ENCODE measurements at regions not wholly inside any gene's neighbourhood (a gene's known extent, or its start where the extent isn't known, plus 50 kb on each side); places are given as distances from the start of the nearest gene placed in this dataset.

GRCh38 chr10:10644676-10645385 lies 372.8 kb upstream of the CELF2 start:
- H3K79me2 ChIP-seq (ENCODE audit: control insufficient read depth, insufficient read depth, low read length): no peaks in the 10 kb centered on the region
- no peak overlapping the region for H2AFZ ChIP-seq (ENCODE audit: low read depth, low read length)
- no peaks in the 10 kb centered on the region for H4K20me1 ChIP-seq (replicated peaks; ENCODE audit: control insufficient read depth, extremely low read depth, insufficient read depth, low read length)
- no peaks in the 10 kb centered on the region for H3K27me3 ChIP-seq (ENCODE audit: control insufficient read depth in 2 of 2, insufficient read depth in 2 of 2, low read length in 2 of 2)
- H3K4me1 ChIP-seq (ENCODE audit: control insufficient read depth, extremely low read depth, insufficient read depth, low read length): no peaks in the 10 kb centered on the region
- DNase-seq (ENCODE audit: low read depth, low spot score) (no peak), FAIRE-seq (no peak)
- no peaks in the 10 kb centered on the region for H3K36me3 ChIP-seq (ENCODE audit: control insufficient read depth in 2 of 2, extremely low read depth in 1 of 2, insufficient read depth in 2 of 2, low read length in 2 of 2)
- TF ChIP-seq GATA2 (IDR thresholded peaks at IDR 0.05; ENCODE audit: insufficient read depth, insufficient read length, low read depth, low read length): no peak
- TF ChIP-seq, protein P1, sequence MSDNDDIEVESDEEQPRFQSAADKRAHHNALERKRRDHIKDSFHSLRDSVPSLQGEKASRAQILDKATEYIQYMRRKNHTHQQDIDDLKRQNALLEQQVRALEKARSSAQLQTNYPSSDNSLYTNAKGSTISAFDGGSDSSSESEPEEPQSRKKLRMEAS (IDR thresholded peaks at IDR 0.05; ENCODE audit: insufficient read depth, insufficient read length): no peak
- no peak for TF ChIP-seq MYC (IDR thresholded peaks at IDR 0.05; ENCODE audit: low read depth, low read length)
- no peak for TF ChIP-seq POLR2A (IDR thresholded peaks at IDR 0.05; ENCODE audit: low read depth, low read length)
- TF ChIP-seq EZH2 (IDR thresholded peaks at IDR 0.05; ENCODE audit: borderline replicate concordance, low read depth, low read length, severe bottlenecking): no peak
- dilution Hi-C loops (cut with MboI; ENCODE audit: extremely low pct_ligation_motif_present, low sequenced_read_pairs): no loop called here
- H3K27ac ChIP-seq (ENCODE audit: insufficient read depth, low read depth, low read length): no peak overlapping the region
- H3K9ac ChIP-seq (replicated peaks; ENCODE audit: extremely low read depth, insufficient read depth, low read length): no peak overlapping the region
- no peak overlapping the region for H3K4me2 ChIP-seq (ENCODE audit: insufficient read depth, low read length)
- intact Hi-C loops (cut with micrococcal nuclease): no loop called here
- no peaks in the 10 kb centered on the region for H3K9me1 ChIP-seq (replicated peaks; ENCODE audit: control insufficient read depth, extremely low read depth, insufficient read depth, low read length)
- CTCF ChIA-PET: no interaction called here
- H3K9me3 ChIP-seq (replicated peaks; ENCODE audit: control insufficient read depth, insufficient read depth, low read length): no peaks in the 10 kb centered on the region
- no TSS peak for BruUV-seq (replicated peaks)
- POLR2A ChIA-PET: no interaction called here
- no peak overlapping the region for H3K4me3 ChIP-seq (replicated peaks in 1 of 3; ENCODE audit: insufficient read depth in 1 of 3, low read depth in 1 of 3, low read length in 3 of 3)

GRCh38 chr10:10647331-10647730 lies 370.3 kb upstream of the CELF2 start:
- intact Hi-C loops (cut with micrococcal nuclease): no loop called here
- no peak overlapping the region for H3K9ac ChIP-seq (replicated peaks; ENCODE audit: extremely low read depth, insufficient read depth, low read length)
- no peak for FAIRE-seq
- H3K79me2 ChIP-seq (ENCODE audit: control insufficient read depth, insufficient read depth, low read length): no peaks in the 10 kb centered on the region
- H3K4me2 ChIP-seq (ENCODE audit: insufficient read depth, low read length): no peak overlapping the region
- H3K4me3 ChIP-seq (replicated peaks in 1 of 3; ENCODE audit: insufficient read depth in 1 of 3, low read depth in 1 of 3, low read length in 3 of 3): no peak overlapping the region
- no peaks in the 10 kb centered on the region for H3K27me3 ChIP-seq (ENCODE audit: control insufficient read depth in 2 of 2, insufficient read depth in 2 of 2, low read length in 2 of 2)
- no peak overlapping the region for H3K27ac ChIP-seq (ENCODE audit: insufficient read depth, low read depth, low read length)
- H3K36me3 ChIP-seq (ENCODE audit: control insufficient read depth in 2 of 2, extremely low read depth in 1 of 2, insufficient read depth in 2 of 2, low read length in 2 of 2): no peaks in the 10 kb centered on the region
- dilution Hi-C loops (cut with MboI; ENCODE audit: extremely low pct_ligation_motif_present, low sequenced_read_pairs): no loop called here
- H2AFZ ChIP-seq (ENCODE audit: low read depth, low read length): no peak overlapping the region
- no peaks in the 10 kb centered on the region for H3K4me1 ChIP-seq (ENCODE audit: control insufficient read depth, extremely low read depth, insufficient read depth, low read length)
- H4K20me1 ChIP-seq (replicated peaks; ENCODE audit: control insufficient read depth, extremely low read depth, insufficient read depth, low read length): no peaks in the 10 kb centered on the region
- ChIA-PET CTCF (no interaction called here), POLR2A (no interaction called here)
- TF ChIP-seq MYC (IDR thresholded peaks at IDR 0.05; ENCODE audit: low read depth, low read length) (no peak), POLR2AphosphoS5 (IDR thresholded peaks at IDR 0.05; ENCODE audit: insufficient read depth, low read depth, low read length) (no peak), JUN (IDR thresholded peaks at IDR 0.05; ENCODE audit: borderline replicate concordance, insufficient read depth, insufficient read length, low read depth) (no peak), EZH2 (IDR thresholded peaks at IDR 0.05; ENCODE audit: borderline replicate concordance, low read depth, low read length, severe bottlenecking) (no peak)
- TF ChIP-seq, protein P1 (IDR thresholded peaks at IDR 0.05; ENCODE audit: insufficient read depth, insufficient read length): no peak
- no TSS peak for BruUV-seq (replicated peaks)
- no peaks in the 10 kb centered on the region for H3K9me3 ChIP-seq (replicated peaks; ENCODE audit: control insufficient read depth, insufficient read depth, low read length)
- no peaks in the 10 kb centered on the region for H3K9me1 ChIP-seq (replicated peaks; ENCODE audit: control insufficient read depth, extremely low read depth, insufficient read depth, low read length)
- no peak for DNase-seq (ENCODE audit: low read depth, low spot score)

Measured in endothelial cell of umbilical vein (primary cell).